HCT116 (cell line): ENCODE measurements at regions not wholly inside any gene's neighbourhood (a gene's known extent, or its start where the extent isn't known, plus 50 kb on each side); places are given as distances from the start of the nearest gene placed in this dataset.

ENCODE experiments used
- ATAC-seq: fragments of 200-7000 bp; cut with Tn5 transposase; 2 replicates; pipeline ENCODE4 v1.9.1; 2020; ENCODE audit warnings: mild to moderate bottlenecking, moderate library complexity
- BruUV-seq: library from RNA; stranded (reverse); fragments of 400-500 nt; replicated peaks from 2 replicates; lab custom pipeline; 2021; lab: Mats Ljungman, UMichigan
- CTCF ChIA-PET: fragments of 300-600 bp; sonication (Branson Sonifier 250); formaldehyde crosslinking; loops from one replicate; lab custom pipeline; 2021; ENCODE audit warnings: antibody characterized with exemption; lab: Charles Lee
- POLR2A ChIA-PET: fragments of 300-600, 350-600 bp; sonication (Branson Sonifier 250); formaldehyde crosslinking; loops from one replicate; lab custom pipeline; 2021; ENCODE audit warnings: antibody characterized with exemption; lab: Charles Lee
- RAD21 ChIA-PET, 2 experiments: fragments of 300-600 bp; sonication (Branson Sonifier 250); formaldehyde crosslinking; loops; one replicate each; lab custom pipeline; 2023; ENCODE audit warnings: low total read pairs in 2 of 2; ENCODE audit not compliant: uncharacterized antibody in 2 of 2, unreplicated experiment in 2 of 2, low non-redundant PET in 1 of 2; lab: Charles Lee
- DNase-seq: peaks from one replicate; pipeline ENCODE4 v3.0.0-alpha.2; 2010; ENCODE audit warnings: low read depth, low spot score
- H2AFZ ChIP-seq: fragments of 200-600 bp; shearing (Covaris generic), sonication (generic); 2 replicates; pipeline ENCODE4 v1.6.1; 2017; ENCODE audit warnings: low read depth, mixed run types, mixed read lengths, antibody characterized with exemption, low read length; ENCODE audit not compliant: poor library complexity, severe bottlenecking
- H3K27ac ChIP-seq: 2 replicates; pipeline ENCODE4 v1.5.1; 2012; ENCODE audit warnings: low read depth, low read length
- H3K27me3 ChIP-seq: fragments of 200-600 bp; sonication (generic); 2 replicates; pipeline ENCODE4 v1.6.1; 2016; ENCODE audit warnings: mixed run types, low read length, mixed read lengths; ENCODE audit not compliant: insufficient read depth
- H3K36me3 ChIP-seq, 2 experiments: fragments of 200-500 bp in 1 of 2; fragments of 200-600 bp in 1 of 2; sonication (Bioruptor generic) in 1 of 2; sonication (generic) in 1 of 2; 2 replicates each; pipeline versions ENCODE4 v1.5.1 to v1.6.1; 2014 to 2016; ENCODE audit warnings: low read length in 2 of 2, inconsistent platforms in 1 of 2, mixed read lengths in 1 of 2, mixed run types in 1 of 2; ENCODE audit not compliant: insufficient read depth in 2 of 2, control insufficient read depth in 1 of 2
- H3K4me1 ChIP-seq, 2 experiments: fragments of 200-600 bp in 1 of 2; sonication (generic) in 1 of 2; 2 replicates each; pipeline versions ENCODE4 v1.5.1 to v1.6.1; 2012 to 2017; ENCODE audit warnings: low read length in 2 of 2, inconsistent platforms in 1 of 2, mild to moderate bottlenecking in 1 of 2, mixed read lengths in 1 of 2, mixed run types in 1 of 2, moderate library complexity in 1 of 2; ENCODE audit not compliant: insufficient read depth in 2 of 2, control insufficient read depth in 1 of 2
- H3K4me2 ChIP-seq: fragments of 200-600 bp; sonication (generic); 2 replicates; pipeline ENCODE4 v1.6.1; 2017; ENCODE audit warnings: mixed run types, low read length, mixed read lengths
- H3K4me3 ChIP-seq, 2 experiments: fragments of 200-600 bp in 1 of 2; sonication (generic) in 1 of 2; replicated peaks in 1 of 2; 2 replicates each; pipeline ENCODE4 v1.5.1; 2011 to 2016; ENCODE audit warnings: low read length in 2 of 2, control low read depth in 1 of 2, low read depth in 1 of 2, mild to moderate bottlenecking in 1 of 2, mixed read lengths in 1 of 2, mixed run types in 1 of 2
- H3K79me2 ChIP-seq: fragments of 200-600 bp; sonication (generic); 2 replicates; pipeline ENCODE4 v1.6.1; 2017; ENCODE audit warnings: mild to moderate bottlenecking, mixed run types, low read length, moderate library complexity, mixed read lengths; ENCODE audit not compliant: insufficient read depth
- H3K9ac ChIP-seq: fragments of 200-600 bp; sonication (generic); 2 replicates; pipeline ENCODE4 v1.6.1; 2016; ENCODE audit warnings: low read length, mixed read lengths
- H3K9me2 ChIP-seq: fragments of 200-600 bp; sonication (generic), shearing (Covaris generic); 2 replicates; pipeline ENCODE4 v1.6.1; 2017; ENCODE audit warnings: mixed run types, mild to moderate bottlenecking, moderate library complexity; ENCODE audit not compliant: insufficient read depth
- H3K9me3 ChIP-seq, 2 experiments: fragments of 200-500 bp in 1 of 2; fragments of 200-600 bp in 1 of 2; sonication (Bioruptor generic) in 1 of 2; sonication (generic) in 1 of 2; 2 replicates each; pipeline ENCODE4 v1.6.1; 2014 to 2017; ENCODE audit warnings: low read length in 2 of 2, mixed read lengths in 2 of 2, inconsistent platforms in 1 of 2, low read depth in 1 of 2, mild to moderate bottlenecking in 1 of 2, mixed run types in 1 of 2, moderate library complexity in 1 of 2; ENCODE audit not compliant: control insufficient read depth in 1 of 2, insufficient read depth in 1 of 2
- H4K20me1 ChIP-seq: fragments of 200-600 bp; sonication (generic), shearing (Covaris generic); 2 replicates; pipeline ENCODE4 v1.6.1; 2017; ENCODE audit warnings: mixed run types, mild to moderate bottlenecking, moderate library complexity; ENCODE audit not compliant: insufficient read depth
- ATF3 ChIP-seq: IDR thresholded peaks from 2 replicates; pipeline ENCODE4 v1.6.1; 2012
- CEBPB ChIP-seq: IDR thresholded peaks from 2 replicates; pipeline ENCODE4 v1.6.1; 2012; ENCODE audit warnings: low read depth
- CTCF ChIP-seq, 3 experiments: fragments of 200-600 bp in 1 of 3; sonication (generic) in 1 of 3; IDR thresholded peaks in 2 of 3; conservative IDR thresholded peaks in 1 of 3; 2 replicates each; pipeline ENCODE4 v1.5.1; 2012 to 2017; ENCODE audit warnings: low read depth in 2 of 3, low read length in 2 of 3, antibody characterized with exemption in 1 of 3, borderline replicate concordance in 1 of 3, control low read depth in 1 of 3, mild to moderate bottlenecking in 1 of 3, mixed read lengths in 1 of 3, mixed run types in 1 of 3, moderate library complexity in 1 of 3; ENCODE audit not compliant: insufficient read depth in 1 of 3
- EGR1 ChIP-seq: IDR thresholded peaks from 2 replicates; pipeline ENCODE4 v1.6.1; 2012; ENCODE audit warnings: low read depth
- EZH2 ChIP-seq: fragments of 200-600 bp; sonication (generic); IDR thresholded peaks from 2 replicates; pipeline ENCODE4 v1.6.1; 2017; ENCODE audit warnings: antibody characterized with exemption, mixed run types
- EZH2phosphoT487 ChIP-seq: fragments of 200-600 bp; IDR thresholded peaks from 2 replicates; pipeline ENCODE4 v1.6.1; 2018; ENCODE audit warnings: antibody characterized with exemption, borderline replicate concordance
- FOSL1 ChIP-seq: IDR thresholded peaks from 2 replicates; pipeline ENCODE4 v1.6.1; 2012; ENCODE audit warnings: low read depth
- JUND ChIP-seq: IDR thresholded peaks from 2 replicates; pipeline ENCODE4 v1.6.1; 2012
- MAX ChIP-seq: IDR thresholded peaks from 2 replicates; pipeline ENCODE4 v1.6.1; 2012
- POLR2A ChIP-seq: IDR thresholded peaks from 2 replicates; pipeline ENCODE4 v1.7.0; 2011; ENCODE audit warnings: borderline replicate concordance; ENCODE audit not compliant: insufficient read depth, insufficient read length; ENCODE audit errors: extremely low read depth
- RAD21 ChIP-seq: IDR thresholded peaks from 2 replicates; pipeline ENCODE4 v1.6.1; 2012; ENCODE audit warnings: low read depth, mild to moderate bottlenecking
- SP1 ChIP-seq: IDR thresholded peaks from 2 replicates; pipeline ENCODE4 v1.6.1; 2012; ENCODE audit warnings: low read depth
- SRF ChIP-seq: IDR thresholded peaks from 2 replicates; pipeline ENCODE4 v1.6.1; 2012; ENCODE audit warnings: low read depth
- TCF7L2 ChIP-seq: IDR thresholded peaks from 2 replicates; pipeline ENCODE4 v1.7.0; 2011; ENCODE audit warnings: borderline replicate concordance, inconsistent platforms; ENCODE audit not compliant: insufficient read depth, insufficient read length; ENCODE audit errors: extremely low read depth
- YY1 ChIP-seq: IDR thresholded peaks from 2 replicates; pipeline ENCODE4 v1.6.1; 2011; ENCODE audit warnings: low read length, low read depth, moderate library complexity, mild to moderate bottlenecking; ENCODE audit not compliant: insufficient replicate concordance; ENCODE audit errors: extremely low read depth
- ZBTB33 ChIP-seq: IDR thresholded peaks from 2 replicates; pipeline ENCODE4 v1.6.1; 2011; ENCODE audit warnings: mild to moderate bottlenecking, low read length, moderate library complexity; ENCODE audit not compliant: insufficient replicate concordance; ENCODE audit errors: extremely low read depth
- ZFX ChIP-seq: fragments of 450-650 bp; IDR thresholded peaks from 2 replicates; pipeline ENCODE4 v1.6.1; 2017
- ZNF274 ChIP-seq: fragments of 200-500 bp; sonication (Bioruptor generic); IDR thresholded peaks from 2 replicates; pipeline ENCODE4 v1.6.1; 2014; ENCODE audit warnings: mild to moderate bottlenecking, low read depth, low read length, inconsistent platforms
- intact Hi-C: fragments of 100-400 bp; cut with micrococcal nuclease; formaldehyde crosslinking; loops from 2 replicates; pipeline ENCODE4 v1.10.0; 2022

GRCh38 chr12:78418919-78419318 is 445.7 kb upstream of the SYT1 start (continued):
- TF ChIP-seq SP1 (no peak), EZH2phosphoT487 (no peak), POLR2A (no peak), RAD21 (no peak), EGR1 (no peak), YY1 (no peak)

GRCh38 chr12:78419513-78419912 is 445.1 kb upstream of the SYT1 start:
- no peak for TF ChIP-seq TCF7L2
- no peak for TF ChIP-seq ZFX
- TF ChIP-seq EZH2, result no peak
- TF ChIP-seq FOSL1, result no peak
- TF ChIP-seq JUND, result no peak
- TF ChIP-seq POLR2A, result no peak
- TF ChIP-seq EGR1, result no peak
- no peak for TF ChIP-seq EZH2phosphoT487
- TF ChIP-seq ZNF274, result no peak
- no peak for TF ChIP-seq CTCF (IDR thresholded peaks at IDR 0.05 in 2 of 3, conservative IDR thresholded peaks at IDR 0.05 in 1 of 3; ENCODE audit: borderline replicate concordance in 1 of 3, insufficient read depth in 1 of 3, low read depth in 2 of 3, low read length in 2 of 3)
- no peak for TF ChIP-seq ZBTB33
- TF ChIP-seq ATF3, result no peak
- no peak for TF ChIP-seq SP1
- TF ChIP-seq MAX, result no peak
- no peak for TF ChIP-seq YY1
- TF ChIP-seq SRF, result no peak
- no peak for TF ChIP-seq RAD21
- no peak for TF ChIP-seq CEBPB
- TF ChIP-seq, all 23 proteins: peak for 0
- intact Hi-C loops, result no loop called here

More at GRCh38 chr12:78419513-78419912, 445.1 kb upstream of the SYT1 start:
- ChIA-PET RAD21 (no interaction called here), CTCF (no interaction called here), POLR2A (no interaction called here)
- no peak for ATAC-seq
- Histone ChIP-seq H3K27me3 (no peaks in the 10 kb centered on the region), H4K20me1 (no peaks in the 10 kb centered on the region), H3K9ac (no peak overlapping the region), H3K9me3 (no peaks in the 10 kb centered on the region), H3K9me2 (no peaks in the 10 kb centered on the region), H3K4me1 (no peaks in the 10 kb centered on the region), H3K4me2 (no peak overlapping the region), H3K36me3 (no peaks in the 10 kb centered on the region), H3K79me2 (no peaks in the 10 kb centered on the region), H3K27ac (no peak overlapping the region), H3K4me3 (no peak overlapping the region), H2AFZ (no peak overlapping the region)
- no TSS peak for BruUV-seq
- DNase-seq, result no peak
